Right ventricle myocardium inferior (tissue), 1 donor: ENCODE measurements at regions not wholly inside any gene's neighbourhood (a gene's known extent, or its start where the extent isn't known, plus 50 kb on each side); places are given as distances from the start of the nearest gene placed in this dataset.
"Not testable (repeated sequence)": the region's sequence is repeated elsewhere in the genome, so short reads cannot be mapped to it uniquely, and the experiment has no call there.

Experiments
- ATAC-seq: fragments of 200-7000 bp; cut with Tn5 transposase; one replicate; pipeline ENCODE4 v1.9.1; 2020; ENCODE audit warnings: mild to moderate bottlenecking, moderate library complexity
- DNase-seq: peaks from one replicate; pipeline ENCODE4 v3.0.0; 2021; ENCODE audit errors: missing footprints
- intact Hi-C: fragments of 100-400 bp; cut with DNase I; formaldehyde crosslinking; loops from one replicate; pipeline ENCODE4 v1.11.0; 2022
- donor health status: DM: no; HTN: yes; CAD: no; lungs with severe emphysema.

DNA sequence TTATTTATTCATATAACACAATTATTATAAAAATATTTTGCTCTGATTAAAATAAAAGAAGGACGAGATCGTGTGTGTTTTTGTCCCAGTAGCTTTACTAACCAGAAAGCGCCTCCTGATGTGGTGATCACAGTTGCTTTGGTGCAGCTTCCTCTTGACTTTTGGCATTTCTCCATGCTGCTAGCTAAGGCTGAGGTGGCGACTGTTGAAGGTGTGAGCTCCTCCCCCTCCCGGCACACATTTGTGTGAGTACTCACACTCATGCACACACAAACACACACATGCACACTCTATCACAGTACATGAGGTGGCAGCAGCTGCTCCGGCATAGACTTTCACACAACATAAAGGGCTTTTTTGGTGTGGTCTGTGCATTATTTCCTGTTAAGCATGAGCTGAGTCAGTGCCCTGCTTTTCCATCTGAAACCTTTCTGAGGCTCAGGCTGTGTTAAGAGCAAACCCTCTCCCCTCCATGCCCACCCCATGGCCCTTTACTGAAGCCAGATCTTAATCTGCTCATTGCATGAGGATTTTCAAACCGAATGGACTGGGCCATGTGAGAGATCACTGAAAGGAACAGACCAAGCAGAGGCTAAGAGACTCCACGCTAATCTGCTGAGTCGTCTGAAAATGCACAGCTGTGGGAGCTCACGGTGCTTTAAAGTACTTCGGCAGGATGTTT is 53.3 kb downstream of the FOXD4L1 start:
- DNase-seq, intact Hi-C loops: not testable (repeated sequence)
- peak; percentile 74 for ATAC-seq

GRCh38 chr2:113559820-113560219 is 61.4 kb downstream of the FOXD4L1 start:
- peak; percentile 53 for DNase-seq
- ATAC-seq, intact Hi-C loops: not testable (repeated sequence)

DNA sequence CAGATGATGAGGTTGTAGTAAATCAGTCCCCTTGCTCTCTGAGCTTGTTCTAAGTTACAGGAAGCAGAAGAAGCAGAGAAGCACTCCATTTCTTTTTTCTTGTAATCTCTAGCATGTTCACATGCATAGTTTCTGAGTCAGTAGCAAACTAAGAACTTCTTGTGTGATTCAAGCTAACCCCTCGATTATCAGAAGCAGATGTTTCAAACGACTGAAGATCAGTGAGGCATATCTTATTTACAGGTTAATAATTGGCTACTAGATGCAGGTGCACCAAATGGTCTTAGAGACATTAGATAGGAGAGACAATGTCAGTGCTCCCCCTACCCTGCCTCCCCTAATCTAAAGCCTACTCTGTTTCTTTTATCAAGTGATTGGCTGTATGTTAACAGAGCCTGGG is 64.2 kb downstream of the FOXD4L1 start:
- DNase-seq, intact Hi-C loops, ATAC-seq: not testable (repeated sequence)

DNA sequence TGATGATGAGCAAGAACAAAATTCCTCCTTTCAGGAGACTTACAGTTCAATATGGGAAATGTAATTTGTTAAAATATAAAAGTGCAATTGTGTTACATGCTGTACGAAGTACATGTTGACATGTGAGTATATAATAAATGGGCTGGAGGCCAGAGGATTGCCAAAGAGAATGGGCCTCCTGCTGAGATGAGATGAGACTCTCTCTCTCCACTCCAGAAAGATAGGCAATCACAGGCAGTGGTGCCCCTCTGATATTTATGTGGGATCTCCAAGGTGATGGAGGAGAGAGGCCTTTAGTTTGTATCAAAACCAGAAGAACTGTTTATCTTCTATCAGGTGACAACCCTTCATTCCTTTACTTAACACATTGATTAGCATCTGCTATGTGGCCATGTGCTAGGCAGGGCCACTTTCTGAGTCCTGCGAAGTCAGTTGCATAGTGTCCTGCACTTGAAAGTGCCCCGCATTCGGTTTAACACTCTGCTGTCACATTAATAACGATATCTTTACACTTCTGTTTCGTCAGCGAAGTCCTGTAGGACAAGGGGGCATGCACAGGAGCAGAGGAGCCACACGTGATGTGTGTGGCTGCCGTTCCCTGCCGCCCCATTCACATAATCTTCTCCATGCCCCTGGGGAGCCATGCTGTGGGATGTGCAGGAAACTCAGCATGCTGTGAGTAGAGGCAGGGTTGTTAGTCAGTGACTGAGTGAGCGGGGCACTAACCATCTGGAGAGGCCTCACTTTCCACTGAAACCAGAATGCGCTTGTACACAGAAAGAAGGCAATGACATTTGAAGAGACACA is 60.2 kb upstream of the RABL2A start:
- intact Hi-C loops, DNase-seq, ATAC-seq: not testable (repeated sequence)

- intact Hi-C loops, ATAC-seq, DNase-seq: not testable (repeated sequence)
Measured at GRCh38 chr2:113567481-113567849, 59.6 kb upstream of the RABL2A start.

DNA sequence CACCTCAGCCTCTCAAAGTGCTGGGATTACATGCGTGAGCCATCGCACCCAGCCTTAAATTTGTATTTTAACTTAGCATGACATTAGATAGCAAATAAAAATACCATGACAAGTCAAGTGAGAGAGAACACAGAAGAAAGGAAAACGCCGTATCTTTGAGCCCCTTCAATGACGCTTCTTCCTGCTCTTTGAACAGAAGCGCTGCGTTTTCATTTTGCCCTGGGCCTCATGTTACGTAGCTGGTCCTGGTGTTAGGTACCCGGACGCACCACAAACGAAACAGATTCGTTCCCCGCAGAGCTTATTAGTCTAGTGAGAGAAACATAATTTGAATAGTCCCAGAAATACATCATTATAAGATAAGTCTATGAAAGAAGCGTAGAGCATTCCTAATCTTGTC is 58.8 kb upstream of the RABL2A start:
- ATAC-seq, intact Hi-C loops, DNase-seq: not testable (repeated sequence)

GRCh38 chr2:113570082-113570481 is 57.0 kb upstream of the RABL2A start:
- ATAC-seq, intact Hi-C loops, DNase-seq: not testable (repeated sequence)

- ATAC-seq, intact Hi-C loops, DNase-seq: not testable (repeated sequence)
Measured at GRCh38 chr2:113570509-113571009, 56.5 kb upstream of the RABL2A start.

DNA sequence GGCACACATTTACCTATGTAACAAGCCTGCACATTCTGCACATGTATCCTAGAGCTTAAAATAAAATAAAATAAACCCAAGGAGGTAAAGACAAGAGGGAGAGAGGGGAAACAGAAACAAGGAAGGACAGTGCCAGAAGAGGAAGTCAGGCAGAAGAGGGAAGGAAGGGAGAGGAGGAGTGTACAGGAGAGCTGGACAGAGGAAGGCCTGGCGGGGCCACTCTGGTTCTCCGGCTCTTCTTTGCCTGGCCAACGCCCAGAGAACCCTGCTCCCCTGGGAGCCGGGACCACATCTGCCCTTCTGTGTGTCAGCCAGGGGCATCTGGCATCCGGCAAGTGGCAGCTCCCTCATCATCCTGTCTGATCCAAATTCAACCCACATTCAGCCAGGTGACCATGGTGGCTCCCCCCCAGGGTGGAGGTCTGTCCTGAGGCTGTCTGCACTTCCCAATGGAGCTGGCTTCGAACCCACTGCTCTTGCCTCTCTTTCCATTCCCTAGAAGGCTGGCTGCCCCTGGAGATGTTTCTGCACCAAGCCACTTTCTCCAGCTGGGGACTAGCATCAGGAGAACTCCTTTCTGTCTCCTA is 55.5 kb upstream of the RABL2A start:
- intact Hi-C loops = not testable (repeated sequence)
- ATAC-seq = peak; percentile 71
- peak; percentile 31 for DNase-seq

DNA sequence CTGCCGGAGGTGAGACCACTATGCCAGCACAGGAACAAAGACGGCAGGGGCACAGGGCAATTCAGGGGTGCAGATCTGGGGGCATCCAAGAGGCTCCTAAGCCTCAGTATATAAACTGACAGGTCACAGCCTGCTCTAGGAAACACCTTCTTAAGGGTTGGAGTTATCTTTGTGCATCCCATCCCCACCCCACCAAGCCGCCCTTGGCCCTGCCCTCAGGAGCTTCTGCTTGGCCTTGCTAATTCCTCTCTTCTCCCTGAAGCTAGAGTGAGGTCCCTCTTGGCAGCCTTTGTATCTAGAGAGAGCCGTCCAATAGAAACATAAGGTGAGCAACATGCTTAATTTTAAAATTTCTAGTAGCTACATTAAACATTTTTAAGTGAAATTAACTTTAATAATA is 51.3 kb upstream of the RABL2A start:
- ATAC-seq, intact Hi-C loops, DNase-seq: not testable (repeated sequence)

- ATAC-seq, DNase-seq, intact Hi-C loops: not testable (repeated sequence)
Measured at GRCh38 chr2:113576353-113576752, 50.7 kb upstream of the RABL2A start.
